Liver (tissue), 3 donors: ENCODE measurements at regions not wholly inside any gene's neighbourhood (a gene's known extent, or its start where the extent isn't known, plus 50 kb on each side); places are given as distances from the start of the nearest gene placed in this dataset.

Experiments
- CTCF ChIP-seq: fragments of 150-350 bp; IDR thresholded peaks from 2 replicates; pipeline ENCODE4 v1.5.1; 2017; ENCODE audit warnings: improper control_type of control experiment, low read depth, low read length; ENCODE audit not compliant: missing input control
- MAX ChIP-seq: IDR thresholded peaks from 2 replicates; pipeline ENCODE4 v1.6.1; 2016; ENCODE audit warnings: antibody characterized with exemption
- RAD21 ChIP-seq, 2 donors: IDR thresholded peaks; 2 replicates each; pipeline ENCODE4 v1.6.1; 2016; ENCODE audit warnings: antibody characterized with exemption in 2 of 2, mild to moderate bottlenecking in 2 of 2
- donor health status: healthy.
- donor health status: healthy.

DNA sequence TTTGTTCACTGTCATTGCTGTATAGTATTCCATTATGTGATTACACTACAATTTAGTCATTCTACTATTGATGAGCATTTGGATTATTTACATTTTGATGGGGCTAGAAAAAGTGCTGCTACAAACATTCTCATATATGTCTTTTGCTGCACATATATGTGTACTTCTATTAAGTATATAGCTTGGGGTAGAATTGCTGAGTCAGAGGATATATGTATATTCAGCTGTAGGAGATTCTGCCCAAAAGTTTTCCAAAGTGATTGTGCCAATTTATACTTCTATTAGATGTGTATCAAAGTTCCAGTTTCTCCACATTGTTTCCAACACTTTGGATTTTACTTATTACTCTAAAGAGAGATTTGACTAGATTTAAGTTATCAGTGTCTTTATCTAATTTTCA, 101.7 kb upstream of the UGP2 start:
- TF ChIP-seq CTCF (no peak), RAD21 (IDR thresholded peaks at IDR 0.05) (no peak), MAX (no peak)
